WTC11 (cell line): ENCODE measurements at regions not wholly inside any gene's neighbourhood (a gene's known extent, or its start where the extent isn't known, plus 50 kb on each side); places are given as distances from the start of the nearest gene placed in this dataset.

Experiments used
- ATAC-seq: fragments of 200-7000 bp; cut with Tn5 transposase; 2 replicates; pipeline ENCODE4 v1.10.0; 2021; ENCODE audit warnings: mild to moderate bottlenecking, moderate library complexity
- CTCF ChIA-PET: fragments of 300-600 bp; sonication (Branson Sonifier 250); formaldehyde crosslinking; loops from one replicate; lab custom pipeline; 2021; ENCODE audit warnings: antibody characterized with exemption; lab: Charles Lee
- POLR2A ChIA-PET: fragments of 350-600 bp; sonication (Branson Sonifier 250); formaldehyde crosslinking; loops from one replicate; lab custom pipeline; 2021; ENCODE audit warnings: antibody characterized with exemption; lab: Charles Lee
- DNase-seq: peaks from one replicate; pipeline ENCODE4 v3.0.0; 2021; ENCODE audit warnings: low spot score
- H3K27ac Mint-ChIP-seq: 2 replicates; pipeline ENCODE4 v1.8.0; 2021; ENCODE audit warnings: mixed read lengths
- H3K27me3 Mint-ChIP-seq: 2 replicates; pipeline ENCODE4 v1.8.0; 2021; ENCODE audit warnings: low read depth, mild to moderate bottlenecking, moderate library complexity, mixed read lengths
- H3K36me3 Mint-ChIP-seq: 2 replicates; pipeline ENCODE4 v1.8.0; 2021; ENCODE audit warnings: mixed read lengths
- H3K4me1 Mint-ChIP-seq: 2 replicates; pipeline ENCODE4 v1.8.0; 2022; ENCODE audit warnings: mixed read lengths
- H3K4me3 Mint-ChIP-seq: 2 replicates; pipeline ENCODE4 v1.8.0; 2021; ENCODE audit warnings: mild to moderate bottlenecking, moderate library complexity, mixed read lengths
- H3K9me3 Mint-ChIP-seq: 2 replicates; pipeline ENCODE4 v1.8.0; 2021; ENCODE audit warnings: mixed read lengths
- CREM ChIP-seq: sonication (generic); formaldehyde crosslinking; IDR thresholded peaks from 2 replicates; pipeline ENCODE4 v1.8.1; 2022; ENCODE audit warnings: mild to moderate bottlenecking, missing genetic modification reagents, moderate library complexity
- FOXJ3 ChIP-seq: sonication (generic); formaldehyde crosslinking; IDR thresholded peaks from 2 replicates; pipeline ENCODE4 v1.9.0; 2021; ENCODE audit warnings: missing genetic modification reagents, mild to moderate bottlenecking, borderline replicate concordance
- FOXP4 ChIP-seq: sonication (generic); formaldehyde crosslinking; IDR thresholded peaks from 2 replicates; pipeline ENCODE4 v1.8.0; 2022; ENCODE audit warnings: mild to moderate bottlenecking, missing genetic modification reagents
- HMGA2 ChIP-seq: fragments of 250-450 bp; sonication (Bioruptor Pico); IDR thresholded peaks from 2 replicates; pipeline ENCODE4 v1.4.0; 2021; ENCODE audit warnings: mild to moderate bottlenecking, moderate library complexity
- JUN ChIP-seq: sonication (generic); formaldehyde crosslinking; IDR thresholded peaks from 2 replicates; pipeline ENCODE4 v1.8.0; 2023; ENCODE audit warnings: mild to moderate bottlenecking, missing genetic modification reagents
- MLX ChIP-seq: sonication (generic); formaldehyde crosslinking; IDR thresholded peaks from 2 replicates; pipeline ENCODE4 v1.8.1; 2023; ENCODE audit warnings: mild to moderate bottlenecking, missing genetic modification reagents, moderate library complexity
- MYBL2 ChIP-seq: sonication (generic); formaldehyde crosslinking; IDR thresholded peaks from 2 replicates; pipeline ENCODE4 v1.8.1; 2023; ENCODE audit warnings: mild to moderate bottlenecking, moderate library complexity, missing genetic modification reagents
- NFE2L1 ChIP-seq: sonication (generic); formaldehyde crosslinking; IDR thresholded peaks from 2 replicates; pipeline ENCODE4 v1.8.1; 2023; ENCODE audit warnings: missing genetic modification reagents
- NR2C2 ChIP-seq: sonication (generic); formaldehyde crosslinking; IDR thresholded peaks from 2 replicates; pipeline ENCODE4 v1.8.0; 2022; ENCODE audit warnings: mild to moderate bottlenecking, missing genetic modification reagents
- PREB ChIP-seq: sonication (generic); formaldehyde crosslinking; IDR thresholded peaks from 2 replicates; pipeline ENCODE4 v1.8.1; 2022; ENCODE audit warnings: mild to moderate bottlenecking, missing genetic modification reagents, moderate library complexity, borderline replicate concordance
- USF2 ChIP-seq: sonication (generic); formaldehyde crosslinking; IDR thresholded peaks from 2 replicates; pipeline ENCODE4 v1.8.1; 2023; ENCODE audit warnings: mild to moderate bottlenecking, missing genetic modification reagents, moderate library complexity
- ZNF532 ChIP-seq: fragments of 250-450 bp; sonication (Bioruptor Pico); IDR thresholded peaks from 2 replicates; pipeline ENCODE4 v1.9.0; 2021; ENCODE audit warnings: mild to moderate bottlenecking, borderline replicate concordance
- ZNF671 ChIP-seq: fragments of 250-450 bp; sonication (Bioruptor Pico); IDR thresholded peaks from 2 replicates; pipeline ENCODE4 v1.8.0; 2021; ENCODE audit warnings: mild to moderate bottlenecking
- ZSCAN18 ChIP-seq: fragments of 250-450 bp; sonication (Bioruptor Pico); IDR thresholded peaks from 2 replicates; pipeline ENCODE4 v2.1.2; 2022; ENCODE audit warnings: mild to moderate bottlenecking, moderate library complexity

GRCh38 chr15:31525988-31526665, 199.5 kb downstream of the KLF13 start (continued):
- no peak for TF ChIP-seq MLX
- TF ChIP-seq PREB: no peak
- TF ChIP-seq NR2C2 (CRISPR knock-in tag): no peak

GRCh38 chr15:31526916-31527690, 200.5 kb downstream of the KLF13 start:
- ATAC-seq (peak; percentile 61), DNase-seq (no peak)
- H3K4me1 Mint-ChIP-seq: peaks cover 26% of the 10 kb centered on the region
- H3K9me3 Mint-ChIP-seq: no peaks in the 10 kb centered on the region
- no peaks in the 10 kb centered on the region for H3K27me3 Mint-ChIP-seq
- ChIA-PET CTCF (no interaction called here), POLR2A (no interaction called here)
- TF ChIP-seq NFE2L1 (no peak), PREB (no peak), MYBL2 (CRISPR knock-in tag) (no peak), CREM (CRISPR knock-in tag) (no peak), USF2 (CRISPR knock-in tag) (no peak), ZNF671 (CRISPR knock-in tag) (no peak), ZSCAN18 (no peak), ZNF532 (CRISPR knock-in tag) (no peak), HMGA2 (CRISPR knock-in tag) (no peak), FOXJ3 (CRISPR knock-in tag) (no peak), JUN (CRISPR knock-in tag) (no peak), FOXP4 (no peak)
- no peak overlapping the region for H3K4me3 Mint-ChIP-seq
- peak overlapping the region; percentile 76 for H3K27ac Mint-ChIP-seq
- no peaks in the 10 kb centered on the region for H3K36me3 Mint-ChIP-seq
